NCI-H526 (cell line): ENCODE measurements at regions not wholly inside any gene's neighbourhood (a gene's known extent, or its start where the extent isn't known, plus 50 kb on each side); places are given as distances from the start of the nearest gene placed in this dataset.

Experiments used
- DNase-seq, 2 experiments: peaks; one replicate each; lab custom pipeline; 2025; lab: John Stamatoyannopoulos, UW

- no peak for DNase-seq
Measured at GRCh38 chr4:155552180-155552579, 114.5 kb upstream of the GUCY1A1 start.

DNA sequence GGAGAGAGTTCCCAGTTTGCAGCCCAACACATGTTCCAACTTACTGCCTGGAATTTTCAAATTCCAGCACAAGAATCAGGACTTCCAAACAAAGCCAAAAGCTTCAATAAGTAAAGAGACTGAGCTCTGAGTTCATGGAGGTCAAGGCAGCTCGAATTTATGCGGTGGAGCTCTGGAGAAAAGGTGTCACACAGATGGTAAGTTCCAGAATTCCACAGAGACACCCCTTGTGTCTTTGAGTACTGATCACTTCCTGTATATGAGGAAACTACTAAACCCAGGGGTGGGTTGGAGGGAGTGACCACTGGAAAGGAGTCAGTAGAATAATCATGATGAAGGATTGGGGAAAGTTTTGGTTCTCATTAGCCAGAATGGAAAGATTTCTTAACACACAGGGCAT, 118.5 kb upstream of the GUCY1A1 start:
- DNase-seq: no peak

- no peak for DNase-seq
Measured at GRCh38 chr4:155546451-155546850, 120.2 kb upstream of the GUCY1A1 start.

DNA sequence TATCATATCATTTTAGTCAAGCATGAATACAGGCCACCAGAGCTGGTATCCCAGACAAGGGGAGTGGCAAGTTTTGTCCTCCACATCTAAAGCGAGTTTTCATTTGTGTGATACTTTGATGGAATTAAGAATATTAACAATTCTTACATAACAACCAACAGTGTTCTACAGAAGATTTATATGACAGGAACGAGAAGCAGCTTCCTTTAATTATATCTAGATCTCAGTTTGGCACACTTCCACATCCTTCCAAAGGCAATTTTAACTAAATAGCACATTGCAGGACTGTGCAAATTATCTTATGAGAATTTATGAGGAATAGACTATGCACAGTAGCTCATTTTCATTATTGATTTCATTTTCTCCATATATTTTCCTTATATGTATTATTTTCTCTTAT, 121.2 kb upstream of the GUCY1A1 start:
- DNase-seq: no peak

DNA sequence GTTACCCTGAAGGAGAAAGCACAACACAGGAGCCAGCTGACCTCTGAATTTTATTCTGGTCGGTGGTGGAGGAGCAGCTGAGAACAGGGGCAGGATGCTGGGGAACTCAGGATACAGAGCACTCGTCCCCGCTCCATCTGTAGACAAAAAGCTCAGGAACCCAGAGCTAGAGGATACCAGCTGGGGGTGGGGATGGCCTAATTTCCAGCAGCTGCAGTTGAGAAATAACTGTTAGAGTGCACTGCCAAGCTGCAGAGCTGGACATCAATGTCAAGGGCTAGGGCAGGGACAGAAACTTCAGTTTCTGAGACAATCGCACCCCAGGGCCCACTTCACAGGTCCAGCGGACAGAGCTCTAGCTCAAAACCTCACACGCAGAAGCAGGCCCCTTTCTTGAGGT, 122.1 kb upstream of the GUCY1A1 start:
- DNase-seq: no peak

DNA sequence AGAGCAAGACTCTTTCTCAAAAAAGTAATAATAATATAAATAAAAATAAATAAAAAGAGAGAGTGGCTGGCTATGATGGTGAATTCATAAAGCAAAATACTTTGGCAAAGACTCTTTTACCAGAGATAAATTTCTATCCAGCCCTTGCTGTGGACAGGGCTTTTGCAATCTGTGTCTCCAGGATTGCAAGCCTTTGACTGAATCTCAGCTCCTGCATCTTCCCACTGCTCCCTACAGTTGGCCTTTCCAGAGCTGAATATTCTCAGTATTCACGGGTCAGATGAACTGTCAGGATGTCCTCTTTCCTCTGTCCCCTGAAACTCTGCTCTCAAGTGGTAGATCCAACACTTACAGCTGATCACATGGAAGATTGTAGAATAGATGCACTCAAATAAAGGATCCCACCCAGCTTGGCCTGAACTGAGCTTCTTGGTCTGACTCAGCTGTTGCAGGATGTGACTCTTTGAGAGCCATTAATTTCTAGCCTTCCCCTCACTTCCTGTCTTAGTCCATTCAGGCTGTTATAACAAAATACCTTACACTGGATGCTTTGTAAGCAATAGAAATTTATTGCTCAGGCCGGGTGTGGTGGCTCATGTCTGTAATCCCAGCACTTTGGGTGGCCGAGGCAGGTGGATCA, 123.4 kb upstream of the GUCY1A1 start:
- DNase-seq: no peak

DNA sequence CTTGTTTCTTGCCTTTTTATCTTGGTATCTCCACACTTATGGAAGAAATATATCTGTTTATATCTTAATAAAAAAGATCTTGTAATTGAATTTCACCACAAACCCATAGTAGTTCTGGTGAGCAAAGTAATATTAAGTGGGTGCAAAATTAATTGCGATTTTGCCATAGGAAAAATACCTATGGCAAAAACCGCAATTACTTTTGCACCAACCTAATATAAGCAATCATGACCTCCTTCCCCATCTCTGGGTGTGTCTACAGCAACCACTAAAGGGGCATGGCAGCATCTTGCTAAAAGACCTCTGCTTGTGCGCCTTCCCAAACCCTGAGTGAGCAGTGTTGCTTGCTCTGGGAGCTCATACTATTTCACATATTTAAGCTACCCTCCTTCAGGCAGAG, 124.2 kb upstream of the GUCY1A1 start:
- DNase-seq: no peak

DNA sequence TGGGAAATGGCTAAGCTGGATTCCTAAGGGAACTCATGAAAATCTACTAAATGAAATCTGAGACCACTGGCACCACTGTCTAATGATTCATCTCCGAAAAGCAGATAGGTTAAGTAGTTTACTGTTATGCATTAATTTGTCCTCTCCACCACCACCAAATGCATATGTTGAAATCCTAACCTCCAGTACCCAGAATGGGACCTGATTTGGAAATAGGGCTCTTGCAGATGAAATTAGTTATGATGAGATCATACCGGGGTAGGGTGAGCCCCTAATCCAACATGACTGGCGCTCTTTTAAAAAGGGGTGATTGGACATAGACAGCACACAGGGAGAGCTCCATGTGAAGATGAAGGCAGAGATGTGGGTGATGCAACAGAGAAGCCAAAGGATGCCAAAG, 124.9 kb upstream of the GUCY1A1 start:
- no peak for DNase-seq

DNA sequence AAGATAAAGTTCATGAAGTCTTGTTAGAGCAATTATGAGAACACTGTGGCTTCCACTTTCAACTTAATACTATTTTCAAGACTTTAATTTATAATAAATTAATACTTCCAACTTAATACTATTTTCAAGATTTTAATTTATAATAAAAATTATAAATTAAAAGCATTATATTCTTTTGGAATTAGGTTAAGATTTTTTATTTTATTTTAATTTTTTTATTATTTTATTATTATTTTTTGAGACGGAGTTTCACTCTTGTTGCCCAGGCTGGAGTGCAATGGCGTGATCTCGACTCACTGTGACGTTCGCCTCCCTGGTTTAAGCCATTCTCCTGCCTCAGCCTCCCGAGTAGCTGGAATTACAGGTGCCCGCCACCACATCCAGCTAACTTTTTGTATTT, 126.0 kb upstream of the GUCY1A1 start:
- DNase-seq: no peak

DNA sequence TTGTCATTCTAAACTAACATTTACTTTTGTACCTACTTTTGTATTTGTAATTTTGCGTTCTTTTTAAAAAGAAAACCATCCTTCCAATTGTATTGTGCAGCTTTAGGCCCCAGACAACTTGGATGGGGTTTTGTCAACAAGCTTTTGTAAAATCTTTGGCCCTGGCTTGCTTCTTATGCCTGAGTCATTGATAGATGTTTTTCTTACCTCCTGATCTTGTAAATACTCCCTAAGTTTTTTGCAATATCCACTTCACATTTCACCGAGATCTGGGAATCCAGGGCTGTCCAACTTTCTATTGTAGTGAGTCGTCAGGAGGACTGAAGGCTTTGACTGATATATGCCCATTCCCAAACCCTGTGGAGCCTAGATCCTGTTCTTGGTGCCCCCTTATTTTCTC, 126.9 kb upstream of the GUCY1A1 start:
- DNase-seq: no peak

DNA sequence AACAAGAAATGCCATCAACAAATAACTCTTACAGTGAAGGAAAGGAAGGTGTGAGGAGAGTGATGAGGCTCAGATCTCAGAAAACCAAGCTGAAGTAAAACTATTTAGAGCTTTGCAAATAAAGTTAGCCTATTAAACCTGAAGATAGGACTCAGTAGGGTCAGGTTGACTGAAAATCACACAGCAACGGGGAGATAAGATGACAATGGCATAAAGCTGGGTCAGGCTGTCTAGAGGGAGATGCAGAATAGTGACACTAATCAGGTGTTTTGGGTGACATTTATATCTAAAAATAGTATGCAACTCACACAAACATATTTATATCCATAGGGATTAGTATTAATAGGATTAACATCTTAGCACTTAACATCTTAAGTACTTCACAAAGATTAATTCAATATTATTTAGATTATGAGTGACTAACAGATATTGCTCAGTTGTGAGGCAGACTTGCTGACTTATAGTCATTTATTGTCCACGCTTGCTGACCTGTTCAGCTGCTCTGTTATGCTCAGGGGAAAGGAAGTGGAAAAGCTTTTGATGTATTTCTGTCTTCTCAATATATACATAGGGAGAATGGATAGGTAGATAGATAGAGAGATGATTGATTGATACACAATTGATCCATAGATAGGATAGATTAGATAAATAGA, 130.7 kb upstream of the GUCY1A1 start:
- DNase-seq: no peak

DNA sequence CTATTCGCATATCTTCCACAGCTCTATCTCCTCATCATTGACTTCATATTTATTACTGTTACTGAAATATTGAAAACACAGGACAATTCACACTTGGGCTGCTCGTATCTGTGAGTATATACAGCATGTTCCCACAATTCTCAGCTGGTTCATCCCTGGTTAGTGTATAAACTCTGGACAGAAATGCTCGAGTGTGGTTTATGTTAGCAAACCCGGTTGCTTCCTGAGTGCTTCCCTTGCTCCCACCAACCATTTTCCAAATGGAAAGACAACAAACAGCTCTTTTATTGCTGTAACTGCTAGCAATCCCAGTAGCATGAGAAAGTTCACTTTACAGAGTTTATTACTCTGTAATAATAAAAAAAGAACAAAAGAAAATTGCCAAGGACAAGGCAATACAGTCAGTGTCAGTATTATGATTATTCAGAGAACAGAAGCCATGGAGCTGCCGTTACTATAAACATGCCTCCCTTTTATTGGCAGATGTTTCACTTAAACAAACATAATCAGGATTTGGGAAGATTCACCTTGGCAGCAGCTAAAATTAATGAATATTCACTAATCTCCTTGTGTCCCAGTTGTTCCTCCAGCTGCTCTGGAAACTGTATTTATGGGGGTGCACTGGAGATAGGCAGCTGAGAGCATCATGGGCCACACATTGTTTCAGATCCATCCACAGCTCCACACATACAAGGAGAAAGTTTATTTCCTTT, 134.1 kb upstream of the GUCY1A1 start:
- no peak for DNase-seq

GRCh38 chr4:155530857-155531256, 135.8 kb upstream of the GUCY1A1 start:
- no peak for DNase-seq

DNA sequence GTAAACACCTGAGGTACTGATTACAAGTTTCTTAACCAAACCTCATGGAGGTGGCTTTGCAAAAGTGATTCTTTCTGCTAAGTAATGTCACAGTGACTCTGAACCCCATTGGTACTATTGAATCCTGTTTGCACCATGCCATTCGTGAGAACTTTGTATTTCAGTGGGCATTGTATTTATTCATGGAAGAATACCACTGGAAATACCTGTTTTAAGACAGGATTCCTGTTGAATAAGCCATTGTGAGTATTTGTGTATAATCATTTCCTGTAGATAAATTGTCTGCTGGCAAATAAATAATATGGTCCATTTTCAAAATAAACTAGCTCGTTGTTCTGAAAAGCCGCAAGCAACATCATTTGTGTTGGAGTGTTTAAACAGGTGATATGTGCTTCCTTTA, 136.4 kb upstream of the GUCY1A1 start:
- DNase-seq: no peak

DNA sequence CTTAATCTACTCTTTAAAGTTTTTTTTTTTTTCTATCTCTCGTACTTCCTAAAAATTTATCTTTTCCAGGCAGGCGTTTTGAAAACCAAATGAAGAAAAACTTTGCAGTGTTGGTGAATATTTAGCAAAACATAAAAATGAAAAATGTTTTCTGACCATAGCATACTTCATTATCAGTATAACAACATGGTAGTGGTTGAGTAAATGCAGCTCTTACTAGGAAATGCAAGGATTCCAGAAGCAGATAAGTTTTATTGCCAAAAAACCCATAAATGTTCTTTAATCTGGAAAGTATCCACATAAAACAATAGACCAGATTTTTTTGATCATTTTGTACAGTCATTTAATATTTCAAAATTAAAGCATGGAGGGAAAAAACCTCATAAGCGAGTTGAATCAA, 136.9 kb upstream of the GUCY1A1 start:
- no peak for DNase-seq

- DNase-seq: no peak
Measured at GRCh38 chr4:155529272-155529671, 137.4 kb upstream of the GUCY1A1 start.

- no peak for DNase-seq
Measured at GRCh38 chr4:155526452-155527169, 140.0 kb upstream of the GUCY1A1 start.

GRCh38 chr4:155524926-155525455, 141.7 kb upstream of the GUCY1A1 start:
- no peak for DNase-seq

GRCh38 chr4:155523358-155523757, 143.3 kb upstream of the GUCY1A1 start:
- no peak for DNase-seq

- no peak for DNase-seq
Measured at GRCh38 chr4:155522201-155522600, 144.4 kb upstream of the GUCY1A1 start.

- no peak for DNase-seq
Measured at GRCh38 chr4:155521382-155521781, 144.6 kb upstream of the MAP9 start.

DNA sequence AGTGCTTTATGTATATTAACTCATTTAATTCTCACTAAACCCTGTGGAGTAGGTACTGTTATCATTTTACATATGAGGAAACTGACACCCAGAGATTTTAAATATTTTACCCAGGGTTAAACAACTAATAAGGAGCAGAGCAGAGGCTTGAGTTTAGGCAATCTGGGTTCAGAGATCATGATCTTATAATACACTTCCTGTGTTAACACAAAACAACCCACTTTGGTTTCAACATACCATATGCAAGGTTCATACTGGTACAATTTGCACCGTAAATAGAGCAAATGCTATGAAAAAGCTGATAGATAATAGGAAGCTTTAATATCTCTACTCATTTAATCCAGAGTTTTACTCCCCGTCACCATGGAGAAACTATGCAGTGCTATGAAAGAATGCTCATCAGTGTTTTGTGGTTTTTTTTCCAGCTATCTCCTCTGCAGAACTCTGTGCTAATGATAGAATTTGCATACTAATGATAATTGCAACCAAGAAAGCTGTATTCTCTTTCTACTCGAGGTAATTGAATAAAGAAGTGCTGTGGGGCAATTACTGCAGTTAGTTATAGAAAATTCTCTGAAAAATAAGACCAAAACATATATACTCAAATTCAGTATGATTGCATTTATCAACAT, 138.8 kb upstream of the MAP9 start:
- DNase-seq: no peak
